ENCODE measurements at regions not wholly inside any gene's neighbourhood (a gene's known extent, or its start where the extent isn't known, plus 50 kb on each side); places are given as distances from the start of the nearest gene placed in this dataset.

DNA sequence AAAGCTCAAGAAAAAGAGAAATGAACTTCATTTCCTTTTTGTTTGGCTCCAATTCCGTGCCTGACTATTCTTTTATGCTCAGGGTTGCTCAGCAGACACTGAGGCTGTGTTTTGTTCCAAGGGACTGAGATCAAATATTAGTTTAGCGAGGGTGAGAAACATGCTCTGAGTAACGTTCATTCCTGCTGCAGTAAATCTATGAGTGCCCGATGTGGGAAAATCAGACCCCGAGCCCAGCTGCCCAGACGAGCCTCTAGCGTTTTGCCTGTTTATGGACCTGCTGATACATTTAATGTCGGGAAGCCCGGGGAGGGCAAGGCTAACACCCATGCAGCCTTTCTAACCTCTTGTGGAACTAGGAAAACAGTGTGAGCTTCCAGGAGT lies 119.2 kb downstream of the VAPA start:
- TF ChIP-seq, protein P1, sequence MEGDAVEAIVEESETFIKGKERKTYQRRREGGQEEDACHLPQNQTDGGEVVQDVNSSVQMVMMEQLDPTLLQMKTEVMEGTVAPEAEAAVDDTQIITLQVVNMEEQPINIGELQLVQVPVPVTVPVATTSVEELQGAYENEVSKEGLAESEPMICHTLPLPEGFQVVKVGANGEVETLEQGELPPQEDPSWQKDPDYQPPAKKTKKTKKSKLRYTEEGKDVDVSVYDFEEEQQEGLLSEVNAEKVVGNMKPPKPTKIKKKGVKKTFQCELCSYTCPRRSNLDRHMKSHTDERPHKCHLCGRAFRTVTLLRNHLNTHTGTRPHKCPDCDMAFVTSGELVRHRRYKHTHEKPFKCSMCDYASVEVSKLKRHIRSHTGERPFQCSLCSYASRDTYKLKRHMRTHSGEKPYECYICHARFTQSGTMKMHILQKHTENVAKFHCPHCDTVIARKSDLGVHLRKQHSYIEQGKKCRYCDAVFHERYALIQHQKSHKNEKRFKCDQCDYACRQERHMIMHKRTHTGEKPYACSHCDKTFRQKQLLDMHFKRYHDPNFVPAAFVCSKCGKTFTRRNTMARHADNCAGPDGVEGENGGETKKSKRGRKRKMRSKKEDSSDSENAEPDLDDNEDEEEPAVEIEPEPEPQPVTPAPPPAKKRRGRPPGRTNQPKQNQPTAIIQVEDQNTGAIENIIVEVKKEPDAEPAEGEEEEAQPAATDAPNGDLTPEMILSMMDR (IDR thresholded peaks at IDR 0.05) = no peak
- TF ChIP-seq POLR2A (IDR thresholded peaks at IDR 0.05) = no peak
